GM12875 (cell line): ENCODE measurements at regions not wholly inside any gene's neighbourhood (a gene's known extent, or its start where the extent isn't known, plus 50 kb on each side); places are given as distances from the start of the nearest gene placed in this dataset.
"Not testable (repeated sequence)": the region's sequence is repeated elsewhere in the genome, so short reads cannot be mapped to it uniquely, and the experiment has no call there.

Source experiments
- H3K4me3 ChIP-seq: one replicate; pipeline ENCODE4 v1.5.1; 2011; ENCODE audit warnings: low read depth, low read length, control low read depth
- TF ChIP-seq, protein P1 (sequence below): IDR thresholded peaks from 2 replicates; pipeline ENCODE4 v1.5.1; 2011; ENCODE audit warnings: low read depth, mild to moderate bottlenecking, control low read depth, inconsistent platforms, low read length, moderate library complexity, borderline replicate concordance; ENCODE audit not compliant: insufficient read depth

DNA sequence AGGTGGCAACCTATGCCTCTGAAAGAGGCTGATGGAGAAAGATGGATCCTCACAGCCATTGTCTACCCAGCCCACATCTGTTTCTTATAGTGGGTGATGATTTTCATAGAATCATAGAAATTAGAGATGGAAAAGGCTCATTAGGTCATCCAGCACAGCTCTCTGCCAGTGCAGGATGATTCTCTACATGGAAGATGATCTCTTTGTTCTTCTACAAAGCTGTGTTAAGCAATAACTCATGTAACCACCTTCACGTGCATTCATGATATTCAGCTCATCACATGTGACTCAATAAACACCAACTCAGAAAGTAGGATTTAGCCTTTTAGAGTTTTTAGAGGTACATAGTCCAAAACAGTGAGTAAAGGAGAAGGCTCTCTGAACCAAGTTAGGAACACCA is 539.4 kb upstream of the ID2 start:
- TF ChIP-seq, protein P1, sequence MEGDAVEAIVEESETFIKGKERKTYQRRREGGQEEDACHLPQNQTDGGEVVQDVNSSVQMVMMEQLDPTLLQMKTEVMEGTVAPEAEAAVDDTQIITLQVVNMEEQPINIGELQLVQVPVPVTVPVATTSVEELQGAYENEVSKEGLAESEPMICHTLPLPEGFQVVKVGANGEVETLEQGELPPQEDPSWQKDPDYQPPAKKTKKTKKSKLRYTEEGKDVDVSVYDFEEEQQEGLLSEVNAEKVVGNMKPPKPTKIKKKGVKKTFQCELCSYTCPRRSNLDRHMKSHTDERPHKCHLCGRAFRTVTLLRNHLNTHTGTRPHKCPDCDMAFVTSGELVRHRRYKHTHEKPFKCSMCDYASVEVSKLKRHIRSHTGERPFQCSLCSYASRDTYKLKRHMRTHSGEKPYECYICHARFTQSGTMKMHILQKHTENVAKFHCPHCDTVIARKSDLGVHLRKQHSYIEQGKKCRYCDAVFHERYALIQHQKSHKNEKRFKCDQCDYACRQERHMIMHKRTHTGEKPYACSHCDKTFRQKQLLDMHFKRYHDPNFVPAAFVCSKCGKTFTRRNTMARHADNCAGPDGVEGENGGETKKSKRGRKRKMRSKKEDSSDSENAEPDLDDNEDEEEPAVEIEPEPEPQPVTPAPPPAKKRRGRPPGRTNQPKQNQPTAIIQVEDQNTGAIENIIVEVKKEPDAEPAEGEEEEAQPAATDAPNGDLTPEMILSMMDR: no peak
- no peak overlapping the region for H3K4me3 ChIP-seq

DNA sequence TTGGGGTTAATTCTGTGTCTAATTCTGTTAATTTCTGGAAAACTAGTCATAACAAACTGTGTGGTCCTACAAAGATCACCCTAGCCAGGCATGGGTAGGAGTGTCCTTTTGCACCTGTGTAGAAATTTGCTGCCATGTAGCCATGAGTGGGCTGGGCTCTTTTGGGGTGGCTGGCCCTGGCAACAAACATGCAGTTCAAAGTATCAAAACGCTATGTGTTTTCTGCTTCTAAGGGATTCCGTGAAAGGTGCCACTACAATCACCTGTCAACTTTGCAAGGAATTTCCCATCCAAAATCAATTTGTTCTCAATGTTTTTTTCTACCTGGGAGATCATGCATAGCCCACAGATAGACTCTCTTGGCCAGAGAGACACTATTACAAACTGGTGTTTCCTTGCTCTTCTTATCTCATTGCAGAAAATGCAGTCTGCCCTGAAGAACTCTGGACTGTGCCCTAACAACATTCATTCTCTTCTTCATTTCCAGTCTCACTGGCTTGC is 537.7 kb upstream of the ID2 start:
- TF ChIP-seq, protein P1: no peak
- no peak overlapping the region for H3K4me3 ChIP-seq

DNA sequence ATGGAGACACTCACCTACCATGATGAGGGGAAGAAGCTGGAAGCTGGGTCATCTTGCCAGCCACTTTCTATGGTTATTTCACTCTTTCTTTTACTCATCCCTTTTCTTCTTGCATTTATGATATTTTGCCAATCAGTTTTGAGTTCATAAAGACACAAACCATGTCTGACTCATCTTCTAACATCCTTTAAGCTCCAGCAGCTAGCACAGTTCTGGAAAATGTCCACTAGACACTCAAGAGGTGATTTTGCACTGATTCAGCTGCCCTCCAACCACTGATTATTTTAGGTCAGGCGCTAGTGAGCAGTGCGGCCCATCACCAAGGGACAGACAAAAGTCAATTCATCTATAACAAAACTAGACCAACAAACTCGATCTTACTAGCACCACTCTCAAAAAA is 537.1 kb upstream of the ID2 start:
- no peak overlapping the region for H3K4me3 ChIP-seq
- TF ChIP-seq, protein P1: no peak

DNA sequence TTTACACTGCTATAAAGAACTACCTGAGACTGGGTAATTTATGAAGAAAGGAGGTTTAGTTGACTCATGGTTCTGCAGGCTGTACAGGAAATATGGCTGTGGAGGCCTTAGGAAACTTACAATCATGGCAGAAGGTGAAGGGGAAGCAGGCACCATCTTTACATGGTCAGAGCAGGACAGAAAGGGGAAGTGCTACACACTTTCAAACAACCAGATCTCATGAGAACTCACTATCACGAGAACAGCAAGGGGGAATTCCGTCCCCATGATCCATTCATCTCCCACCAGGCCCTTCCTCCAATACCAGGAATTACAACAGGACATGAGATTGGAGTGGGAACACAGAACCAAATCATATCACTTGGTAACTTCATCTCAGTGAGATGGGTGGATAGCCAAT is 536.5 kb upstream of the ID2 start:
- not testable (repeated sequence) for H3K4me3 ChIP-seq

DNA sequence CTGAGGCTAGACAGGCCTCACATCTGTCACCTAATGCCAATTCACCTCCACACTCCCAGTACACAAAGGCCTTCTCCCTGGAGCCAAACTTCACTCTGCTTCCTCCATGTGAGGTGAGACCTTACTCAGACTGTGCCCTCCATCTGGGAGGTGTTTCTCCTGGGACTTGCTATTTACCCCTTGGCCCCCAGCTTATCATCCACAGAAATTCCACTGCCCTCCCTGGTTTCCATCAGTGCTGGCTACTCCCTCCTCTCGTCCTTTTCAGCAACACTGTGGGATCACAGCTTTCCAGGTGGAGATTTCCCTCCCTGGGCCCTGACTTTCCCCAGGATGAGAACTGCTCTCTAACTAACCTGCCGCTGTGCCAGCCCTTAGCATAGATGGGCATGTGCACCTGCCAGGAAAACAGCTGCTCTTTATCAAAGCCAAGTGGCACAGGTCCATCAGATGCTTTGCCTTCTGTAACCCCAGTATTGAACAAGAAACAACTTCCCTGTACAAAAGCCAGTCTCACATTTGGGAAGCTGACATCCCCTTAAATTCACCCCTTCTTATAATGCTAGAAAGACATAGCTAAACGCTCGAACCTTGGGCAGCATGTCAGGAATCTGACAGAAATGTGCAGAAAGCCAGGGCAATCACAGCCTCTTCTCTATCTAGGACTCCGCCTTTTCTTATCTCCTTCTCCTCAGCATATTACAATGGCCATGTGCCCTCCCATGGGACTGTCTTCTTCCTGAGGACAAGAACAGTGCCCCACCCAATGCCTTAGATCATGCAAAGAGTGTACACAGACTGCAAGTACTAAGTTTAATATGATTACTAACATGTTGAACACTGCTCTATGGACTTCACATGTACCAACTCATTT is 535.5 kb upstream of the ID2 start:
- no peak overlapping the region for H3K4me3 ChIP-seq

DNA sequence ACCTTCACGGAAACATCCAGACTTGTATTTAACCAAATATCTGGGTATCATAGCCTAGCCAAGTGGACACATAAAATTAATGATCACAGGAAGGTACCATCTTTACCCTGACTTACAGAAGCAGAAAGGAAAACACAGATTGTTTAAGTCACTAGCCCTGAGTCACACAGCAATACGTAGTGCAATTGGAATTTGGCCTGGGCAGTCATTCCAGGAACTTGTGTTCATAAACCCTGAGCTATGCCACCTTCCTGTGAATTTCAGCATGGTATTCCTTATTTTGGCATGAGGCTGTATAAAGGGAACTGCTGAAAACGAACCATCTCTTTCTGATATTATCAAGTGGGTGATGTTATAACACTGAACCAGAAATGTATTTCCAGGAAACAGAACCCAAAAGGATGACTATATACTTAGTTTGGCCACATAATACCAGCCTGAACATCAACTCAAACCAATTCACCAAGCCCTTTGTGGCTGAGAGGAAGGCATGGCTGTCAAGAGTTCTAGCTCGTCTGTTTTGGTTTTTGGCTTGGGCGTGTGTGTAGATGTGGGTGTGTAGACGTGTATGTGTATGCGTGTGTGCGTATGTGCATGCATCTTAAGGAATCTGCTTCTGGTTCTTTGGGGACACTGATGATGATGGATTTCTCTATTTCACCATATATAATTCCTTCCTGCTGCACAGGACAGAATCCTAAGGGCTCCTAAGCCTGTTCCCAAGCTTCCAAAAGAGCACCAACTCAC is 533.4 kb upstream of the ID2 start:
- H3K4me3 ChIP-seq: no peak overlapping the region
- TF ChIP-seq, protein P1: no peak

More for the DNA sequence above, 535.5 kb upstream of the ID2 start:
- TF ChIP-seq, protein P1: no peak

DNA sequence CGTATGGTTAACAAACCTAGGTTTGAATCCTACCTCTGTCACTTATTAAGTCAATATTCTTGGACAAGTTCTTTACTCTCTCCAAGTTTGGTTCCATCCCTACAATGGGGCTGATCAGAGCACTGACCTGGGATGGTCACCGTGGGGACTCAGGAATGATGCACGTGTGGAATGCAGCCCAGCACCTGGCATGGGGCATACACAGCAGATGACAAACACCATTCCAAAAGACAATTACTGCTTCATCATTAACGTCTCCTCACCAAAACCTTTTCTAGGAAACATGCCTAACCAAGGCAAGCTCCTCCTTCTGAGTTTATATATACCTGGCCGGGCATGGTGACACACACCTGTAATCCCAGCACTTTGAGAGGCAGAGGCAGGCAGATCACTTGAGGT is 532.9 kb upstream of the ID2 start:
- H3K4me3 ChIP-seq: no peak overlapping the region
- TF ChIP-seq, protein P1: no peak
